K562 (cell line): ENCODE measurements at regions not wholly inside any gene's neighbourhood (a gene's known extent, or its start where the extent isn't known, plus 50 kb on each side); places are given as distances from the start of the nearest gene placed in this dataset.

Experiments
- ATAC-seq: fragments of 200-7000 bp; cut with Tn5 transposase; 3 replicates; pipeline ENCODE4 v1.9.1; 2020; ENCODE audit warnings: moderate library complexity
- BruUV-seq: library from RNA; stranded (reverse); fragments of 400-500 nt; replicated peaks from 2 replicates; lab custom pipeline; 2021; lab: Mats Ljungman, UMichigan
- CTCF ChIA-PET: fragments of 300-600 bp; formaldehyde crosslinking; extraction: SDS; loops from one replicate; lab custom pipeline; 2021; ENCODE audit warnings: low intra/inter-chr PET ratio; lab: Yijun Ruan, JAX
- POLR2A ChIA-PET: fragments of 300-600, 350-650 bp; sonication (Branson Sonifier 250); formaldehyde crosslinking; extraction: SDS; loops from one replicate; lab custom pipeline; 2021; ENCODE audit warnings: antibody characterized with exemption, inconsistent platforms; lab: Yijun Ruan, JAX
- DNase-seq, 4 experiments: peaks; one replicate each; pipeline versions ENCODE4 v3.0.0 to v3.0.0-alpha.2; 2011 to 2018; ENCODE audit warnings: low spot score in 3 of 4, mixed read lengths in 3 of 4; ENCODE audit errors: extremely low read depth in 1 of 4
- FAIRE-seq: peaks from 2 replicates; lab custom pipeline; 2011; peaks lifted over from hg19 to GRCh38; lab: Jason Lieb, UNC
- H2AFZ ChIP-seq: 2 replicates; pipeline ENCODE4 v1.6.0; 2011; ENCODE audit warnings: low read depth, low read length, control low read depth, inconsistent platforms
- H3K27ac ChIP-seq: fragments of 200-600 bp; 3 replicates; pipeline ENCODE4 v1.8.0; 2011; ENCODE audit warnings: low read depth, mild to moderate bottlenecking, control low read depth, inconsistent platforms, low read length, moderate library complexity, mixed read lengths; ENCODE audit errors: extremely low read depth
- H3K27me3 ChIP-seq, 2 experiments: fragments of 300-600 bp in 1 of 2; 2 replicates in 1 of 2; 3 replicates in 1 of 2; pipeline versions ENCODE4 v1.6.0 to v1.8.0; 2011; ENCODE audit warnings: inconsistent platforms in 2 of 2, low read length in 2 of 2, mild to moderate bottlenecking in 1 of 2, mixed read lengths in 1 of 2, moderate library complexity in 1 of 2; ENCODE audit not compliant: control insufficient read depth in 2 of 2, insufficient read depth in 2 of 2
- H3K36me3 ChIP-seq: fragments of 300-600 bp; 3 replicates; pipeline ENCODE4 v1.8.0; 2011; ENCODE audit warnings: mild to moderate bottlenecking, low read length, inconsistent platforms; ENCODE audit not compliant: control insufficient read depth, insufficient read depth
- H3K4me1 ChIP-seq, 2 experiments: fragments of 200-600 bp in 1 of 2; replicated peaks in 1 of 2; 2 replicates in 1 of 2; 3 replicates in 1 of 2; pipeline versions ENCODE4 v1.5.1 to v1.8.0; 2011; ENCODE audit warnings: inconsistent platforms in 2 of 2, low read length in 2 of 2, mild to moderate bottlenecking in 1 of 2, mixed read lengths in 1 of 2, moderate library complexity in 1 of 2; ENCODE audit not compliant: control insufficient read depth in 2 of 2, insufficient read depth in 2 of 2
- H3K4me2 ChIP-seq: 2 replicates; pipeline ENCODE4 v1.6.1; 2011; ENCODE audit warnings: low read length, control low read depth, inconsistent platforms, mixed read lengths; ENCODE audit not compliant: insufficient read depth
- H3K4me3 ChIP-seq: fragments of 200-600 bp; sonication (generic), shearing (Covaris generic); 2 replicates; pipeline ENCODE4 v1.5.1; 2016; ENCODE audit warnings: control low read depth, inconsistent platforms
- H3K79me2 ChIP-seq: fragments of 200-600 bp; 3 replicates; pipeline ENCODE4 v1.8.0; 2011; ENCODE audit warnings: low read length, inconsistent platforms; ENCODE audit not compliant: control insufficient read depth, insufficient read depth
- H3K9ac ChIP-seq, 2 experiments: 2 replicates each; pipeline versions ENCODE4 v1.6.0 to v1.6.1; 2011; ENCODE audit warnings: low read depth in 2 of 2, low read length in 2 of 2, control low read depth in 1 of 2, inconsistent platforms in 1 of 2, mild to moderate bottlenecking in 1 of 2, mixed read lengths in 1 of 2; ENCODE audit not compliant: insufficient read depth in 1 of 2
- H3K9me1 ChIP-seq: one replicate; pipeline ENCODE4 v1.6.0; 2011; ENCODE audit warnings: inconsistent platforms, mild to moderate bottlenecking, low read length, moderate library complexity; ENCODE audit not compliant: control insufficient read depth, insufficient read depth
- H3K9me3 ChIP-seq: replicated peaks from 2 replicates; pipeline ENCODE4 v1.5.1; 2011; ENCODE audit warnings: low read depth, low read length, inconsistent platforms; ENCODE audit not compliant: control insufficient read depth, insufficient read depth
- H4K20me1 ChIP-seq: replicated peaks from 2 replicates; pipeline ENCODE4 v1.6.1; 2011; ENCODE audit warnings: low read length, inconsistent platforms, mixed read lengths; ENCODE audit not compliant: control insufficient read depth, insufficient read depth
- BRD4 ChIP-seq: fragments of 200-600 bp; sonication (generic); IDR thresholded peaks from 2 replicates; pipeline ENCODE4 v1.6.1; 2017; ENCODE audit warnings: inconsistent platforms
- DMBX1 ChIP-seq: fragments of 250-450 bp; sonication (Bioruptor Pico); IDR thresholded peaks from 2 replicates; pipeline ENCODE4 v1.8.0; 2022; ENCODE audit warnings: inconsistent platforms, mild to moderate bottlenecking, moderate library complexity, borderline replicate concordance
- WGBS: fragments of 100-300 bp; shearing (Covaris generic); methylation state at CpG from one replicate; pipeline ENCODE4 v1.1.6; 2016; ENCODE audit warnings: low coverage, mixed read lengths; ENCODE audit not compliant: insufficient coverage; ENCODE audit errors: missing lambda C conversion rate; 5-methylcytosine and 5-hydroxymethylcytosine counted together
- in situ Hi-C: fragments of 300-500 bp; cut with MboI; formaldehyde crosslinking; loops from 4 replicates; pipeline ENCODE4 v1.15.0; 2018; ENCODE audit warnings: inconsistent platforms, mixed read lengths
- intact Hi-C: fragments of 100-400 bp; cut with micrococcal nuclease; formaldehyde crosslinking; loops from 2 replicates; pipeline ENCODE4 v1.14.2; 2022
- TF ChIP-seq, protein P1 (sequence below): sonication (generic); formaldehyde crosslinking; IDR thresholded peaks from 2 replicates; pipeline ENCODE4 v1.8.1; 2023; ENCODE audit warnings: mild to moderate bottlenecking, missing genetic modification reagents

DNA sequence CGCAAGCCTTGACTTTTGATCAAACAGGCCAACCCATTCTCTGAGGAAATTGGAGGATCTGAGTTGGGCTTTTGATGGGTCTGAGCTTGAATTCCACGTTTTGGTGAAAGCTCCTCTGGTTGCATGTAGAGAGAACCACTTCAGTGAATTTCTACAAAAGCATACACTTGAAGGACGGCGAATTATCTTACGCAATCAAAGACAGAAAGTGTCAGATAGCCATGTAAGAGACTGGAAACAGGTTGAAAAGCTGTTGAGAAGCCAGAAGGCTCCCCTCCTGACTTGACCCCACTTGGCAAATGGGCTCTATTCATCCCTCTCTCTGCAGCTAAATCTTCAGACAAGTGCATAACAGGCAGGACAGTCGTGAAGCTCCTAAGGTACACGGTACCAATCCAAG lies 809.1 kb downstream of the BCL11B start:
- DNase-seq = no peak
- H3K4me3 ChIP-seq = no peak overlapping the region
- no peaks in the 10 kb centered on the region for H3K36me3 ChIP-seq
- H2AFZ ChIP-seq = no peak overlapping the region
- H3K4me1 ChIP-seq = no peaks in the 10 kb centered on the region
- H3K79me2 ChIP-seq = no peaks in the 10 kb centered on the region
- WGBS = 1% methylated on average over 7 of the region's 7 CpGs
- H3K4me2 ChIP-seq = no peak overlapping the region
- no TSS peak for BruUV-seq
- in situ Hi-C loops = no loop called here
- H3K9me3 ChIP-seq = no peaks in the 10 kb centered on the region
- H3K27me3 ChIP-seq = no peaks in the 10 kb centered on the region
- intact Hi-C loops = no loop called here
- ChIA-PET CTCF (no interaction called here), POLR2A (no interaction called here)
- H4K20me1 ChIP-seq = no peaks in the 10 kb centered on the region
- no peak for FAIRE-seq
- H3K27ac ChIP-seq = no peak overlapping the region
- no peak for ATAC-seq
- no peak for TF ChIP-seq BRD4
- TF ChIP-seq, protein P1, sequence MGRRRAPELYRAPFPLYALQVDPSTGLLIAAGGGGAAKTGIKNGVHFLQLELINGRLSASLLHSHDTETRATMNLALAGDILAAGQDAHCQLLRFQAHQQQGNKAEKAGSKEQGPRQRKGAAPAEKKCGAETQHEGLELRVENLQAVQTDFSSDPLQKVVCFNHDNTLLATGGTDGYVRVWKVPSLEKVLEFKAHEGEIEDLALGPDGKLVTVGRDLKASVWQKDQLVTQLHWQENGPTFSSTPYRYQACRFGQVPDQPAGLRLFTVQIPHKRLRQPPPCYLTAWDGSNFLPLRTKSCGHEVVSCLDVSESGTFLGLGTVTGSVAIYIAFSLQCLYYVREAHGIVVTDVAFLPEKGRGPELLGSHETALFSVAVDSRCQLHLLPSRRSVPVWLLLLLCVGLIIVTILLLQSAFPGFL = no peak
- no peaks in the 10 kb centered on the region for H3K9me1 ChIP-seq
- H3K9ac ChIP-seq = no peak overlapping the region

DNA sequence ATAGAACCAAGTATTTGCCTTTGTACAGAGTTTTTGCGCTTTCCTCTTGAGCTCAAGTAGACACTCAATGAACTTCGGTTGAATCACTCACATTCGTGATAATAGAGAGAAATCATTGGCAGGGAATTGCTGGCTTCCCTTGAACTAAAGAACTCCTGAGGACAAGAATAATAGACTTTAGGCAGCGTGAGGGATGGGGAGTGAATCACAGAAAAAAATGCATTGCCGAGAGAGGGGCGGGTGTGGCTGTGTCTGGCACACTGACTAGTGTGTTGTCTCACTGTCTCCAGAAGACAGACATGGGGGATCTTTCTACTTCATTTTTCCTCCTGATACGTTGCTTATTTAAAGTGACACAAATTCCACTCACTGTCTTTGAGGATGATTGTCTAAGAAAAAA lies 805.2 kb downstream of the BCL11B start:
- Histone ChIP-seq H2AFZ (no peak overlapping the region), H3K36me3 (no peaks in the 10 kb centered on the region), H3K27me3 (no peaks in the 10 kb centered on the region), H3K4me1 (no peaks in the 10 kb centered on the region), H3K4me2 (no peak overlapping the region), H3K4me3 (no peak overlapping the region), H3K9me1 (no peaks in the 10 kb centered on the region), H3K79me2 (no peaks in the 10 kb centered on the region), H4K20me1 (no peaks in the 10 kb centered on the region), H3K9ac (no peak overlapping the region), H3K27ac (no peak overlapping the region), H3K9me3 (0 out of 2 replicates have a peak, but pooled peaks cover 1% of the 10 kb centered on the region)
- BruUV-seq = no TSS peak
- DNase-seq (no peak), ATAC-seq (no peak), FAIRE-seq (no peak)
- 0% methylated on average over 6 of the region's 7 CpGs for WGBS
- in situ Hi-C loops (no loop called here), intact Hi-C loops (no loop called here)
- POLR2A ChIA-PET = no interaction called here
- CTCF ChIA-PET = no interaction called here
- no peak for TF ChIP-seq DMBX1 (CRISPR knock-in tag)
